Vagina (tissue), 2 donors: ENCODE measurements at regions not wholly inside any gene's neighbourhood (a gene's known extent, or its start where the extent isn't known, plus 50 kb on each side); places are given as distances from the start of the nearest gene placed in this dataset.
"Not testable (repeated sequence)": the region's sequence is repeated elsewhere in the genome, so short reads cannot be mapped to it uniquely, and the experiment has no call there.

Experiments
- POLR2A ChIP-seq, 2 donors: fragments of 450-650 bp; IDR thresholded peaks; one replicate each; pipeline ENCODE4 v1.6.1; 2017; ENCODE audit warnings: antibody characterized with exemption in 2 of 2, mild to moderate bottlenecking in 2 of 2, moderate library complexity in 2 of 2
- TF ChIP-seq, protein P1 (sequence below), 3 experiments: fragments of 450-650 bp in 2 of 3; fragments of 200-600 bp in 1 of 3; sonication (generic) in 1 of 3; IDR thresholded peaks; one replicate each; pipeline ENCODE4 v1.5.1; 2017 to 2019; ENCODE audit warnings: antibody characterized with exemption in 3 of 3, mild to moderate bottlenecking in 2 of 3, moderate library complexity in 2 of 3

DNA sequence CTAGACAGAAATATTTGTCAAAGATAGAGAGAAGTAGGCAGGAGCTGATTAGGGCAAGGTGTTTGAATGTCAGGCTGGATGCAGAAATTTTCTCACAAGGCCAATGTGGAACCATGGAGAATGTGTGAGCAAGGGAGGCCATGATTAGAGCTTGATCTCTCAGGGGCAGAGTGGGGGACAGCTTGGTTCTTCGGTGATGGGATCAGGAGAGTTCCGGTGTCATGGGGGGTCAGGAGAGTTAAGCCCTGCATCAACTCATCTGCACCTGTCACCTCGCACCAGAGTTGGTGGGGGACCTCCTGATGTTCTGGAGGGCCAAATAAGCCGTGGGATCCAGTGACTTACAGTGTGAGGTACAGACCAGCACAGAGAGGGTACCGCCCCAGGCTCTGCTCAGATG, 175.1 kb upstream of the TPTE start:
- TF ChIP-seq, protein P1, sequence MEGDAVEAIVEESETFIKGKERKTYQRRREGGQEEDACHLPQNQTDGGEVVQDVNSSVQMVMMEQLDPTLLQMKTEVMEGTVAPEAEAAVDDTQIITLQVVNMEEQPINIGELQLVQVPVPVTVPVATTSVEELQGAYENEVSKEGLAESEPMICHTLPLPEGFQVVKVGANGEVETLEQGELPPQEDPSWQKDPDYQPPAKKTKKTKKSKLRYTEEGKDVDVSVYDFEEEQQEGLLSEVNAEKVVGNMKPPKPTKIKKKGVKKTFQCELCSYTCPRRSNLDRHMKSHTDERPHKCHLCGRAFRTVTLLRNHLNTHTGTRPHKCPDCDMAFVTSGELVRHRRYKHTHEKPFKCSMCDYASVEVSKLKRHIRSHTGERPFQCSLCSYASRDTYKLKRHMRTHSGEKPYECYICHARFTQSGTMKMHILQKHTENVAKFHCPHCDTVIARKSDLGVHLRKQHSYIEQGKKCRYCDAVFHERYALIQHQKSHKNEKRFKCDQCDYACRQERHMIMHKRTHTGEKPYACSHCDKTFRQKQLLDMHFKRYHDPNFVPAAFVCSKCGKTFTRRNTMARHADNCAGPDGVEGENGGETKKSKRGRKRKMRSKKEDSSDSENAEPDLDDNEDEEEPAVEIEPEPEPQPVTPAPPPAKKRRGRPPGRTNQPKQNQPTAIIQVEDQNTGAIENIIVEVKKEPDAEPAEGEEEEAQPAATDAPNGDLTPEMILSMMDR (IDR thresholded peaks at IDR 0.05): not testable (repeated sequence)
- TF ChIP-seq POLR2A (IDR thresholded peaks at IDR 0.05): not testable (repeated sequence)
